Stimulated activated naive B cell treated with anti-CD40 and anti-IgM and Interleukin-4, amounts not matched to agents 10 μg/mL and 1 μg/mL and 100 μg/mL, for 72 hours (primary cell): ENCODE measurements at regions not wholly inside any gene's neighbourhood (a gene's known extent, or its start where the extent isn't known, plus 50 kb on each side); places are given as distances from the start of the nearest gene placed in this dataset.

Experiments used
- ATAC-seq, 2 donors: fragments of 150-1000 bp; cut with Tn5 transposase; replicated peaks; 2 replicates each; pipeline ENCODE4 v1.10.0; 2021; ENCODE audit warnings: moderate library complexity in 1 of 2
- DNase-seq: peaks from one replicate; pipeline ENCODE4 v3.0.0; 2021
- H3K27ac Mint-ChIP-seq: one replicate; pipeline ENCODE4 v1.8.0; 2022; ENCODE audit warnings: mild to moderate bottlenecking, mixed read lengths
- H3K27me3 Mint-ChIP-seq, 2 donors: one replicate each; pipeline ENCODE4 v1.8.0; 2022; ENCODE audit warnings: mixed read lengths in 2 of 2
- H3K36me3 Mint-ChIP-seq, 2 donors: one replicate each; pipeline ENCODE4 v1.8.0; 2022; ENCODE audit warnings: mixed read lengths in 2 of 2, mild to moderate bottlenecking in 1 of 2
- H3K4me1 Mint-ChIP-seq, 2 donors: one replicate each; pipeline ENCODE4 v1.8.0; 2022; ENCODE audit warnings: mixed read lengths in 2 of 2, mild to moderate bottlenecking in 1 of 2
- H3K4me3 Mint-ChIP-seq, 2 donors: one replicate each; pipeline ENCODE4 v1.8.0; 2022; ENCODE audit warnings: mild to moderate bottlenecking in 2 of 2, mixed read lengths in 2 of 2, moderate library complexity in 1 of 2
- H3K9me3 Mint-ChIP-seq, 2 donors: one replicate each; pipeline ENCODE4 v1.8.0; 2022; ENCODE audit warnings: mixed read lengths in 2 of 2, mild to moderate bottlenecking in 1 of 2

DNA sequence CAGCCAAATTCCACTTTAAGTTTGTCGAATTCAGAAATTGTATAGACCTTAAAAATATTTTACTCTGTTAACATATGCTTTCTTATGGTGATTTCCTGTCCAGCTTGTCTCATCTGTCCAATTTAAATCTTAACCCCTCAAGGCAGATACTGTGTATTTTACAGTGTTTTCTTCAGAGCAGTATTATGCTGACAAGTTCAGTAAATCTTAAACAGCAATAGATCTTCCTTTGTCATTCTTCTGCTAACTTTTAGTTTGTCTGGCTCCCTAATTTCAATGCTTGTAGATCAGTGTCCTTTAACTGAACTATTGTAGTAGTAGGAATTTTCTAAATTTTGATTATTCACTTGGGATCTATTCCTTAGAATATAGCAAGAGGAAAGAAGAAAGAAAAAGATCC, 52.8 kb upstream of the MEIS1 start:
- H3K27me3 Mint-ChIP-seq: no peaks in the 10 kb centered on the region
- H3K4me1 Mint-ChIP-seq: no peaks in the 10 kb centered on the region
- no peak for ATAC-seq
- DNase-seq: no peak
- no peak overlapping the region for H3K27ac Mint-ChIP-seq
- no peaks in the 10 kb centered on the region for H3K36me3 Mint-ChIP-seq
- H3K9me3 Mint-ChIP-seq: no peaks in the 10 kb centered on the region
- no peak overlapping the region for H3K4me3 Mint-ChIP-seq

DNA sequence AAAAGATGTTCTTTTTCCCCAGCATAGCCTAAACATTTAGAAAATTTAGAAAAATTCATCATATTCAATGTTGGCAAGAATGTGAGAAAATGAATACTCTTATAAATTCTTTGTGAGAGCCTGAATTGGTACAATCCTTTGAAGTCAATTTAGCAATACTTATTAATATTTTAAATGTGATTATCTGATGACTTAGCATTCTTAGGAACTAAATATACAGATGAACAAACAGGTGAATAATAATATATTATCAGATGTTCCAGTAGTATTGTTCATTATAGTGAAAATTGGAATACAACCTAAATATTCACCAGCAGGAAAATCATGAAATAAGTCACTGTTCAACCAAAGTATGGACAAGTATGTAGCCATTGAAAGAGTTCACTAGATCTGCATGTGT, 55.5 kb upstream of the MEIS1 start:
- no peaks in the 10 kb centered on the region for H3K9me3 Mint-ChIP-seq
- H3K27me3 Mint-ChIP-seq: no peaks in the 10 kb centered on the region
- H3K4me1 Mint-ChIP-seq: no peaks in the 10 kb centered on the region
- ATAC-seq (no peak), DNase-seq (no peak)
- no peak overlapping the region for H3K27ac Mint-ChIP-seq
- no peaks in the 10 kb centered on the region for H3K36me3 Mint-ChIP-seq
- H3K4me3 Mint-ChIP-seq: no peak overlapping the region

DNA sequence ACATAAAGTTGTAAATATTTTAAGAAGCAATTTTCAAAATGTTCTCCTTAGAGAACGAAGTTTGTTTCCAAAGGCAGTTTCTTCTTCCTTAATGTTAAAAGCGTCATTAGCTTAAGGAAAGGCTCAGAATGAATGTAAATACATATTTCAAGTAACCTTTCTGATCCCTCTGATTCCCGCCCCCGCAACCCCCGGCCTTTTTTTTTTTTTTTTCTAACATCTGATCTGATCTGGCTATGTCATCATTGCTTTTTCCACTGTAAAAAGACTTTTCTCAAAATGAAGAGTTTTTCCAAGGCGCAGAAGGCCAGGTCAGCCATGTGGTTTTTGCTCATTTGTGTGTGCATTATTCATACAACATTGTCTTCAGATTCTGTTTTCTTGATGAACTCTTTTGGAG, 57.1 kb upstream of the MEIS1 start:
- peaks cover 0 to 2% of the 10 kb centered on the region in 2 donors for H3K9me3 Mint-ChIP-seq

DNA sequence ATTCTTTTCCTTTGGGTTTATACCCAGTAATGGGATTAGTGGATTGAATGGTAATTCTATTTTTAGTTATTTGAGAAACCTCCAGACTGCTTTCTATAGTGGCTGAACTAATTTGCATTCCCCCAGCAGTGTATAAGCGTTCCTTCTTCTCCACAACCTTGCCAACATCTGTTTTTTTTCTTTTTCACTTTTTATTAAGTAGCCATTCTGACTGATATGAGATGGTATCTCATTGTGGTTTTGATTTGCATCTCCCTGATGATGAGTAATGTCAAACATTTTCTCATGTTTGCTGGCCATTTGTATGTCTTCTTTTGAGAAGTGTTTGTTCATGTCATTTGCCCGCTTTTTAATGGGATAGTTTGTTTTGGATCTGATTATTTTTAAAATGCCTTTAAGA, 64.1 kb upstream of the MEIS1 start:
- no peaks in the 10 kb centered on the region for H3K27me3 Mint-ChIP-seq
- H3K4me1 Mint-ChIP-seq: no peaks in the 10 kb centered on the region
- no peak overlapping the region for H3K27ac Mint-ChIP-seq
- peaks cover 0 to 2% of the 10 kb centered on the region in 2 donors for H3K9me3 Mint-ChIP-seq
- H3K4me3 Mint-ChIP-seq: no peak overlapping the region
- no peak for DNase-seq
- no peaks in the 10 kb centered on the region for H3K36me3 Mint-ChIP-seq
- no peak for ATAC-seq

More for the DNA sequence above, 57.1 kb upstream of the MEIS1 start:
- Mint-ChIP-seq H3K27me3 (no peaks in the 10 kb centered on the region), H3K4me1 (no peaks in the 10 kb centered on the region), H3K36me3 (no peaks in the 10 kb centered on the region), H3K27ac (no peak overlapping the region), H3K4me3 (no peak overlapping the region)
- ATAC-seq (no peak), DNase-seq (no peak)

DNA sequence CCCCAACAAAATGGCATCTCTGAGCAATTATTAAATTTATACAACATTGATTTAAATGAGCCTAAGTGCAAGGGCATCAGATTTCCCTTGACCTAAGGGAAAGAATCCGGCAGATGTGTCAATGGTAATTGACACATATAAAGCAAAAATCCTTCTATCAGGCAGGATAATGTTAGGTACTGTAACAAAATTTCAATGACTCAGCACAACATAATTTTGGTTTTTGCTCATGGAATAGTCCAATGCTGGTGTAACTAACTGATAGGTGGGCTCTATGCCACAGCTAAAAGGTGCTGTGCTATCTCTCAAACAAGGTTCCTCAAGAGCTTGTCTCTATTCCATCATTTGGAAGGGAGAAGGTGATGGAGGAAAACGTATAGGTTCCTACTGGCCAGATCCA, 68.3 kb upstream of the MEIS1 start:
- no peak for DNase-seq
- Mint-ChIP-seq H3K27ac (no peak overlapping the region), H3K36me3 (no peaks in the 10 kb centered on the region), H3K27me3 (peaks cover 0 to 4% of the 10 kb centered on the region in 2 donors), H3K9me3 (no peaks in the 10 kb centered on the region), H3K4me3 (no peak overlapping the region), H3K4me1 (no peaks in the 10 kb centered on the region)
- no peak for ATAC-seq

DNA sequence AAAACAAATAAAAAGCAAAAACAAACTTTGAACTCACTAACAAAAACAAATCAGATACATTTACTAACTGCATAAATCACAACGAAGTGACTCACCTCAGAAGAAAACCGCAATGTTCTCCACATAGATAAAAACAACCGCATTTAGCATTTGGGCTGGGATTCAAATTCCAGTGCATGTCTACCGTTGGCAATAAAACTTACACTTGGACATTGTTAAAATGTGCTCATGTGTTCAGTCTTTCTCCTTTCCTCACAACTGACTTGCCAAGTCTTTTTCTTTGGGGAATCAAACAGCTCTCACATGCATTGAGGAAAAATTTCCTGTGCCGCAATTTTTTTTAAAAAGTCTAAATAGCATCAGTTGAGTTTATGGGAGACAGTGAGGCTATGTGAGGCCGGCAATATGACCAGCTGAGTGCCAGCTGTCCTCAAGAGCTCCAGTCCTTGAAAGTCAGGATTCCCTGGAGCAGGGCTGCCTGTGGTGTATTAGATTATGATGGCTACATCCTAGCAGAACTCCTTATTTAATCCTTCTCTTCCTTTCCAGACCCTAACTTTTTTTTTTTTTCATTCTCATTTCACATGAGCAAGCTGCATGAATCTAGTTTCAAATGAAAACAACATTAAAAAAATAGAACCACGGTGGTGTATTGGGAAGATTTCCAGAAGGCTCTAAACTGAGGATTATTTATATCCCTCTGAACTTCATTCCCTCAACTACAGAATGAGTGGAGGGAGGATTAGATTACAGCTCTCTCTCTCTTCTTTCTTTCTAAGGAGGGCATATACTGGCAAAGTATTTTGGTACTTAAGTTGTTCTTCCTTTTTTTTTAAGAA, 70.2 kb upstream of the MEIS1 start:
- Mint-ChIP-seq H3K9me3 (no peaks in the 10 kb centered on the region), H3K4me3 (no peak overlapping the region), H3K27me3 (peaks cover 0 to 4% of the 10 kb centered on the region in 2 donors), H3K27ac (no peak overlapping the region), H3K36me3 (no peaks in the 10 kb centered on the region), H3K4me1 (no peaks in the 10 kb centered on the region)
- DNase-seq (no peak), ATAC-seq (no peak)

DNA sequence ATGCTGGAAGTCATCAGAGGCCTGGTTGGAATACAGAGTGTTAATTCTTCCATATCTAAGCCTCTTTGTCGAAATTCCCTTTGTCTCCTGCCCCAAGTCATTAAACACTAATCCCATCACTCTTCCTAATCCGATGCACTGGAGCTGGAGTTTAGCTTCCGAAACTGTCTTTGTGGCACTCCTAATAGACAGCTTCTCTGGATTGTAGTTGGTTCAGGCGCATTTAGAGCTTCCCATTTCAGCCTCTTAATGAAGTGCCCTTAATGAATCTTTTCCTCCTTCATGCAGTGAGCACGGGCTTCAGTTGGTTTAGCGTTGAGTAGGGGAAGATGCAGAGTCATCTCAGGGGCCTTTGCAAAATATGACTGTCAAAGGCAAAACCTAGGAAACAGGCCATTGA, 72.2 kb upstream of the MEIS1 start:
- Mint-ChIP-seq H3K4me1 (no peaks in the 10 kb centered on the region), H3K9me3 (peaks cover 0 to 2% of the 10 kb centered on the region in 2 donors), H3K4me3 (no peak overlapping the region), H3K27me3 (peaks cover 0 to 4% of the 10 kb centered on the region in 2 donors), H3K27ac (no peak overlapping the region), H3K36me3 (no peaks in the 10 kb centered on the region)
- DNase-seq (no peak), ATAC-seq (no peak)

DNA sequence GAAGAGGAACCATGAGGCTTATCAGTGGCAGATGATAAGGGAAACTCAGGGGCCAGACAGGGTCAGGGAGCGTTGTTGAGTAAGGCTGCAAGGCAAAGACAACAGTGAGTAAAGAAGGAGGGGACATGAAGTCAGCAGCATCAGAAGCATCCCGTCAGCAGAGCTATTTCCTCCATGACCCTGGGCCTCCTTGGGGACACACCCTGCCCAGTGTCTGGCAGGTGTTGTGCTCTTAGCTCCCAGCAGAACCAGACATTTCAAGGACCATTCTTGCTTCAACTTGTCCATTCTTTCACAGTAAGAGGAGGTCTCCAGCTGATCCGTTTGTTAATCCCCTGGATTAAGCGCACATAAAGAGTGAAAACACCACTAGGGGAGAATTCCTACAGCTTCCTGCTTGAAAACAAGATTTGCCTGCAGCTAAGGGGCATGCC, 88.7 kb upstream of the MEIS1 start:
- Mint-ChIP-seq H3K27me3 (no peaks in the 10 kb centered on the region), H3K4me3 (no peak overlapping the region), H3K36me3 (no peaks in the 10 kb centered on the region), H3K27ac (peak overlapping the region; percentile 75), H3K9me3 (peaks cover 5 to 18% of the 10 kb centered on the region in 2 donors), H3K4me1 (no peaks in the 10 kb centered on the region)
- ATAC-seq: no peak
- DNase-seq: no peak

DNA sequence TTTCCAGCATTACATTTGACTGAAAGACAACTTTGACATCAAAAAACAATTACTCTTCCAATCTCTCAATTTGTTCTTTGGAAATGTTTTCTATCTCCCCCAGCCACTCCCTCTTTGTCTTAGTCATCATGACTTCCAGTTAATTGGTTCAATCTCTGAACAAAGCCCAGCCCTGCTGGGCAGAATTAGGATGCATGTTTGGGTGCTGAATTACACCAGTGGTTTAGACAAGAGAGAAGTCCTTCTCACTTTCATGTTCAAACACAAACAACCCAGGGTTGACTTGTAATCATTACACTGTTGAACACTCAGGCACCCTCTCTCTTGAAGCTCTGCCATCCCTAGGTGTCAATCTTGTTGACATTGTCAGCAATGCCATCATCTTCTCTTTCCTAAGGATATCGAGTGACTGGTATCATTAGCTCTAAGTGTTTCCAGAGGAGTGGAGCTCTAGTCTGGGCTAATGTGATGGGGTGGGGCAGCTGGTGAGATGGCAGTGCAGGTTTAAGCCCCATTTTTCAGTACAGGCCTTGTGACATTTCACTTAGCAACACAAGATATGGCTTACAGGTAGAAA, 90.8 kb upstream of the MEIS1 start:
- no peak for DNase-seq
- Mint-ChIP-seq H3K4me3 (no peak overlapping the region), H3K36me3 (no peaks in the 10 kb centered on the region), H3K27ac (no peak overlapping the region), H3K27me3 (no peaks in the 10 kb centered on the region), H3K9me3 (peaks cover 5 to 18% of the 10 kb centered on the region in 2 donors), H3K4me1 (no peaks in the 10 kb centered on the region)
- ATAC-seq: no peak

DNA sequence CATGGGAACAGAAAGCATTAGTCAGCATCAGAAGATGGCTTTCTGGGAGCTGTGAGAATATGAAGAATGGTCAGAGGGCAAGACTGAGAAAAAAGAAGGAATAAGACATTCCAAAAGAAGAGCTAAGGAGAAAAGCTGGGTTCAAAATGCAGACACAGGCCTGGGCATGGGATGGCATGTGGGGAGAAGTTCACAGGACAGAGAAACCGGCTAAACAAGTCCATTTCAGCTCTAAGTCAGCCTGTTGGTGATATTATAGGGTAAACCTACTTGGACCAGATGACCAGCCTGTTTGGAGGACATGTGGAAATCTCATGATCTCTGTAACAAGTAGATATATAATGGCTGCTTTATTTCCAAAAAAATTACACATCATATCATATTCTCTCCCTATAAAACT, 91.7 kb upstream of the MEIS1 start:
- H3K27me3 Mint-ChIP-seq: no peaks in the 10 kb centered on the region
- no peaks in the 10 kb centered on the region for H3K36me3 Mint-ChIP-seq
- no peak overlapping the region for H3K27ac Mint-ChIP-seq
- no peak overlapping the region for H3K4me3 Mint-ChIP-seq
- H3K9me3 Mint-ChIP-seq: peaks cover 4 to 14% of the 10 kb centered on the region in 2 donors
- DNase-seq (no peak), ATAC-seq (no peak)
- no peaks in the 10 kb centered on the region for H3K4me1 Mint-ChIP-seq

DNA sequence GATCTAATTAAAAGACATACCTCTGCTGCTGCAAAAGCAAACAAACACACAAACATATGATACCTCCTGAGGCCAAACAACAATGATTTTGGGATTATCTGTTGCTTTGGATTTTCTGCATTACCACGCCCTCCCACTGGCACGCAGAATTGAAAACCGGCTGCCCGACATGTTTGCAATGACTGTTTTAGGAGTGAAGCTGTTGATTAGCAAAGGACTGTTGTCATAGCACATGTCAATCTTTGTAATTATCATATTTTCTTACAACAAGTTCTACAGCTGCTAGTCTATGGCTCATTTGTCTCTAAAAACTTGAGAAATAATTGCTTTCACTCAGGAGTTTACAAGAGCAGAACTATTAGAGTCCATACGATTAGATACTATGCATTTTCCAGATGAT, 94.4 kb upstream of the MEIS1 start:
- Mint-ChIP-seq H3K27ac (no peak overlapping the region), H3K27me3 (no peaks in the 10 kb centered on the region), H3K4me3 (no peak overlapping the region), H3K36me3 (no peaks in the 10 kb centered on the region), H3K9me3 (peaks cover 4 to 11% of the 10 kb centered on the region in 2 donors), H3K4me1 (no peaks in the 10 kb centered on the region)
- no peak for DNase-seq
- no peak for ATAC-seq

DNA sequence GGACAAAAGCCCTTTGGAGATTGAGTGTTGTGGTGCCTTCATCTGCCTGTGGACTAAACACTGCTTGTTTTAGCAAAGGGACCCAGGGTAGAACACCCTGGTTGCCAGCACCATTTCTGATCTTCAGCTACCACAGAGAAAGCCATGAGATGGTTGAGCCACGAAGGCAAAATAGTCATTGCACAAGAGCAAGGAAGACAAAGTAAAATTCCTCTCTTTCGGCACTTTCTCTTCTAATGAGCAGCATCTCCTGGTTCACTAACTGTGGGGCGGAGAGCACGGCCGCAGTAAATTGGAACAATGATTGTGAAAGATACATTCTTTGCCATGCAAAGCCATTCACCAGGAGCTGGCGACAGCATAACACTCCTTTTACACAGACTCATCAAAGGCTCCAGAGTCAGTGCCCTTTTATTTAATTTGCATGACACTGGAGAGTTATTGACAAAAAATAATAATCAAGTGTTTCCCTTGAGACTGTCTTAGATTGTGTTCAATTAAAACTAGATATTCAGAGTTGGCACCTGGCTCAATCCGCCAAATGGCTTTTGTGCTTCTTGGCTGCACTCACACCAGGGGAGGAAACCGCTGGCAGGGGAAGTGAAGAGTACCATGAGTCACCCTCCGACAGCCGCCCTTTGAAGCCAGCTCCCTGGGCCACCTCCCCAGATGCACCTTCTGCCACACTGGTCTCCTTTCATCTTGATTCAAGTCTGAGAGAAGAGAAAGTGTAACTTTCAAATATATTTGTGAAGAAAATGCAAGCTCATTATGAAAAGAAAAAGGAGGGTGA, 100.5 kb upstream of the MEIS1 start:
- Mint-ChIP-seq H3K27ac (no peak overlapping the region), H3K27me3 (no peaks in the 10 kb centered on the region), H3K4me3 (no peak overlapping the region), H3K4me1 (no peaks in the 10 kb centered on the region), H3K9me3 (no peaks in the 10 kb centered on the region), H3K36me3 (no peaks in the 10 kb centered on the region)
- ATAC-seq: no peak
- no peak for DNase-seq

DNA sequence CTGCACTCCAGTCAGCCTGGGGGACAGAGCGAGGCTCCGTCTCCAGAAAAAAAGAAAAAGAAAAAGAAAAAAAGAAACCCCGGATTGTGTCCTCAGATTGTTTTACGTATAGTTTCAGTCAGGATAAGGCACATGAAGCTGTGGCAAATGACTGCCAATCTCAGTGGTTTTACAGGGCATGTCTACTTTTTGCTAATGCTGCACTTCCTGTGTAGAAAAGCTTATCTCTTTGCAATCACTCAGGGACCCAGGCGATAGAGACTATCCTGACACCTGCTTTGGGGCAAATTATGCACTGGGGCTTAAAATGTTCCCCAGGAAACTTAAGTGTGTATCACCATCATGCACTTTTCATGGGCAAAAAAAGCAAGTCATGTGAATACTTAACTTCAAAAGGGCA, 103.7 kb upstream of the MEIS1 start:
- H3K27me3 Mint-ChIP-seq: no peaks in the 10 kb centered on the region

DNA sequence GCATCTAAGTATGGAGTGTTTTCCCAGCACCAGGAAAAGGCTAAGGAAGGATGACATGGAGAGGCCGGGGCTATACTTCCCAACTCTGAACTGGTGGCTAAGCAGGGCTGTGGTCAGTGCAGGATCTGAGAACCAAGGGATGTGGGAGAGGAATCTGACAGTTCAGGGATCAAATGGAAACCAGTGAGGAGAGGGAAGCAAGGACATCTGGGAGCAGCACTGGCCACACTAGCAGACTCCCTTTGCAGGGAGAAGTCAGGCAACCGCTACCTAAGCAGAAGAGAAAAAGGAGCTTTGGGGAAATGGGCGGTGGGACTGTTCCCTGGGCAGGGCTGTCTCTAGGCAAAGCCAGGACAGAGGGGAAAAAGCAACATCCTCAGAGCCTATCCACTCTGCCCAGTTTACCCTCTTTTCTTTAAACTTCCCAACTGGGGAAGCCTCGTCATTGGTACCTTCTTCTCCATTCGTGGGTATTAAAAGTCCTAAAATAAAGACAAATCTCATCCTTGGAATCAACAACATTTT, 105.8 kb upstream of the MEIS1 start:
- Mint-ChIP-seq H3K36me3 (no peaks in the 10 kb centered on the region), H3K9me3 (no peaks in the 10 kb centered on the region), H3K27ac (no peak overlapping the region), H3K27me3 (no peaks in the 10 kb centered on the region), H3K4me3 (no peak overlapping the region), H3K4me1 (no peaks in the 10 kb centered on the region)
- ATAC-seq: no peak
- no peak for DNase-seq

More for the DNA sequence above, 103.7 kb upstream of the MEIS1 start:
- no peak overlapping the region for H3K27ac Mint-ChIP-seq
- H3K36me3 Mint-ChIP-seq: no peaks in the 10 kb centered on the region
- no peaks in the 10 kb centered on the region for H3K4me1 Mint-ChIP-seq
- no peaks in the 10 kb centered on the region for H3K9me3 Mint-ChIP-seq
- no peak overlapping the region for H3K4me3 Mint-ChIP-seq
- ATAC-seq (no peak), DNase-seq (no peak)
